ENCODE measurements at regions not wholly inside any gene's neighbourhood (a gene's known extent, or its start where the extent isn't known, plus 50 kb on each side); places are given as distances from the start of the nearest gene placed in this dataset.

DNA sequence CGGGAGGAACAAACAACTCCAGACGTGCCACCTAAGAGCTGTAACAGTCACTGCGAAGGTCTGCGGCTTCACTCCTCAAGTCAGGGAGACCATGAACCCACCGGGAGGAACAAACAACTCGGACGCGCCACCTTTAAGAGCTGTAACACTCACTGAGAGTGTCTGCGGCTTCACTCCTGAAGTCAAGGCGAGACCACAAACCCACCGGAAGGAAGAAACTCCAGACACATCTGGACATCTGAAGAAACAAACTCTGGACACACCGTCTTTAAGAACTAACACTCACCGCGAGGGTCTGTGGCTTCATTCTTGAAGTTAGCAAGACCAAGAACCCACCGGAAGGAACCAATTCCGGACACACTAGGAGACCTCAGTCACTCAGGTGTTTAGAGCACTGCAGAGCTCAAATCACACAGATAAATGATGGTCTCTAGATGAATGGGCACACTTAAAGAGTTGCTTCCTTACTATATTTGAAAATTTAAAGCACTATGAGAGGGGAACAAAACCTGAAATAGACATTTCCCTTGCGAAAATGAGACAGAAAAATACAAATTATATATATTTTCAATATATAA is 587.7 kb upstream of the ADGRL4 start:
- Mint-ChIP-seq H3K36me3 (no peaks in the 10 kb centered on the region), H3K27ac (no peak overlapping the region), H3K9me3 (peaks cover 0 to 13% (median 7%) of the 10 kb centered on the region in 5 donors), H3K4me3 (no peak overlapping the region), H3K27me3 (peaks cover 0 to 1% of the 10 kb centered on the region in 2 donors), H3K4me1 (no peaks in the 10 kb centered on the region)
- ChIA-PET CTCF (no interaction called here), POLR2A (no interaction called here)
- Histone ChIP-seq H3K4me1 (ENCODE audit: insufficient read depth, low read length) (no peaks in the 10 kb centered on the region), H3K27ac (ENCODE audit: low read depth, low read length) (no peak overlapping the region), H3K36me3 (ENCODE audit: insufficient read depth, low read length) (no peaks in the 10 kb centered on the region), H3K4me3 (ENCODE audit: low read length) (no peak overlapping the region), H3K9me3 (ENCODE audit: low read length) (no peaks in the 10 kb centered on the region), H3K27me3 (ENCODE audit: insufficient read depth, low read length, poor library complexity, severe bottlenecking) (no peaks in the 10 kb centered on the region)
- no peak for DNase-seq

DNA sequence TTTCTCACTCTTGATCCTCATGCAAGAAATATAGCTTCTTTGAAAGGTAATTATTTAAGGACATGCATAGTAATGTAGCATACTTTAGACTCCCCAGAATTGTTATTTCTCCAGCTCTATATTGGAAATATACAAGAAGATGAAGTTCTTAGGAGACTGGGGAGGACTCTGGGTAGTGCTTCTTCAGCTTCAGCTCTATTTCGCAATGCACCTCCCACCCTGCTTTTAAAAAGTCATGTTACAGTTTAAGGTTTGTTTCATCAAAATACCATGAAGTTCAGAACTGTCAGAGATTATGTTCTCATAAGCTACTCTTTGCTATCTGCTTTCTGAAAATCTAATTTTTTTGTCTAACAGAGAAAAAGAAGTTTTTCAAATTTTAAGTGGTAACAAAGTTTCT is 586.2 kb upstream of the ADGRL4 start:
- H3K27me3 ChIP-seq (ENCODE audit: insufficient read depth, low read length, poor library complexity, severe bottlenecking) = no peaks in the 10 kb centered on the region
- ChIA-PET CTCF (no interaction called here), POLR2A (no interaction called here)
- Mint-ChIP-seq H3K27ac (no peak overlapping the region), H3K4me1 (no peaks in the 10 kb centered on the region), H3K36me3 (no peaks in the 10 kb centered on the region), H3K27me3 (peaks cover 0 to 1% of the 10 kb centered on the region in 2 donors), H3K9me3 (peaks cover 0 to 13% (median 5%) of the 10 kb centered on the region in 5 donors), H3K4me3 (no peak overlapping the region)
- DNase-seq = no peak
- H3K4me3 ChIP-seq (ENCODE audit: low read length) = no peak overlapping the region
- H3K9me3 ChIP-seq (ENCODE audit: low read length) = no peaks in the 10 kb centered on the region
- H3K4me1 ChIP-seq (ENCODE audit: insufficient read depth, low read length) = no peaks in the 10 kb centered on the region
- H3K27ac ChIP-seq (ENCODE audit: low read depth, low read length) = no peak overlapping the region
- no peaks in the 10 kb centered on the region for H3K36me3 ChIP-seq (ENCODE audit: insufficient read depth, low read length)

DNA sequence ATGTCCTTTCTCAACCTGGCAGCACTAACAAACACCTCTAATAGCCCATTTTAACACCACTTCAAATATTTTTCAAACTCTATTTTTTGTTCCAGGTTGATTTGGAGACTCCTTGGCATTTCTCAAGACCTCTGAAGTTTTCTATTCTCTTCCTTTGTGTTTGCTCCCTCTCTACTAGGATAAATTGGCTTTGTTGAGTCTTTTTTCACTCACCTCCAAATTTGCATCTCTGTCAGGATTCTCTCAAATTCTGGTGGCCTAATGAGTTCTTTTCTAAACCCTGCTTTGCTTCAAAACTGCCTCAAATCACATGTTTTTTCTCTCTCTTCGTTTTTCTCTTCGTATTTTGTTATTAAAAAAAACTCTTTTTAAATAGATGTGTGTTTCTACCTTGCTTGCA is 582.2 kb upstream of the ADGRL4 start:
- Histone ChIP-seq H3K36me3 (ENCODE audit: insufficient read depth, low read length) (no peaks in the 10 kb centered on the region), H3K27ac (ENCODE audit: low read depth, low read length) (no peak overlapping the region), H3K9me3 (ENCODE audit: low read length) (no peaks in the 10 kb centered on the region), H3K4me3 (ENCODE audit: low read length) (no peak overlapping the region), H3K27me3 (ENCODE audit: insufficient read depth, low read length, poor library complexity, severe bottlenecking) (no peaks in the 10 kb centered on the region), H3K4me1 (ENCODE audit: insufficient read depth, low read length) (no peaks in the 10 kb centered on the region)
- Mint-ChIP-seq H3K4me1 (no peaks in the 10 kb centered on the region), H3K4me3 (no peak overlapping the region), H3K27me3 (no peaks in the 10 kb centered on the region), H3K36me3 (no peaks in the 10 kb centered on the region), H3K27ac (no peak overlapping the region), H3K9me3 (peaks cover 0 to 17% (median 6%) of the 10 kb centered on the region in 5 donors)
- no peak for DNase-seq
- ChIA-PET CTCF (no interaction called here), POLR2A (no interaction called here)

DNA sequence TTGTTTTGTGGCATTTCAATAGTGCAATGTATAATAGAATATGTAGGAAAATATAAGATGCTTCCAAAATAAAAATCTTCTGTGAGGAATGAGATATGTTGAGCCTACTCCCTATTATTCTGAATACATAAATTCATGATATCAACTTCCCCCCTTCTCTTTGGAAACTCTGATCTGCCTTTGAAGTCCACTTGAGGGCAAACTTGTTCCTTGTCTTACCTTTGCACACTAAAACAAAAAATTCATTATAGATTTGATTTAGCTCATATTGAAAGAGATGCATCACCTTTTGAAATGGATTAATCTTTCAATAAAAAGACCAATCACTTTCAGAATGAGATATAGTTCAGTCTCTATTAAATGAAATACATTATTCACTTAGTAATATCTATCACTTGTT is 580.7 kb upstream of the ADGRL4 start:
- POLR2A ChIA-PET = no interaction called here

DNA sequence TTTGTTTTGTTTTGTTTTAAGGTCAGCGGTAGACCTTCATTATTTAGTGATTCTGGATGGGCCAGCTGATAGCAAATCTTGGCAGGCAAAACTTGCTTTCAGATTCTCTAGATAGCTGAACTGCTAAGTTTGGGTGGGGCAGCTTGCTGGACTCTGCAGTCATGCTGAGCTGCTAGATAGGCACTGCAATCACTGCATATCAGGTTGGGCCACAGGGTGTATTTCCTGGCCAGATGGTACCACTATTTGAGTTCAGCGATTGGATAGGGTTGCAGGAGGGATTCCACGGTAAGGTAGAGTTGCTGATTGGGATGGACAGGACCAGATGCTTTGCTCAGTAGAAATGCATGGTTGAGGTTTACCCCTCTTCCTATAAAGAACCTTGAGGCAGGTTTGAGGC is 579.3 kb upstream of the ADGRL4 start:
- Histone ChIP-seq H3K9me3 (ENCODE audit: low read length) (no peaks in the 10 kb centered on the region), H3K27me3 (ENCODE audit: insufficient read depth, low read length, poor library complexity, severe bottlenecking) (no peaks in the 10 kb centered on the region), H3K36me3 (ENCODE audit: insufficient read depth, low read length) (no peaks in the 10 kb centered on the region), H3K4me1 (ENCODE audit: insufficient read depth, low read length) (no peaks in the 10 kb centered on the region), H3K4me3 (ENCODE audit: low read length) (no peak overlapping the region), H3K27ac (ENCODE audit: low read depth, low read length) (no peak overlapping the region)
- POLR2A ChIA-PET = no interaction called here
- Mint-ChIP-seq H3K27ac (no peak overlapping the region), H3K27me3 (no peaks in the 10 kb centered on the region), H3K9me3 (peaks cover 2 to 30% (median 16%) of the 10 kb centered on the region in 5 donors), H3K4me3 (no peak overlapping the region), H3K36me3 (no peaks in the 10 kb centered on the region), H3K4me1 (no peaks in the 10 kb centered on the region)
- CTCF ChIA-PET = no interaction called here
- DNase-seq = no peak

More for the DNA sequence above, 580.7 kb upstream of the ADGRL4 start:
- CTCF ChIA-PET = no interaction called here
- no peak overlapping the region for H3K4me3 Mint-ChIP-seq
- no peaks in the 10 kb centered on the region for H3K9me3 ChIP-seq (ENCODE audit: low read length)
- H3K9me3 Mint-ChIP-seq = peaks cover 4 to 23% (median 12%) of the 10 kb centered on the region in 5 donors
- no peak overlapping the region for H3K27ac ChIP-seq (ENCODE audit: low read depth, low read length)
- no peak overlapping the region for H3K4me3 ChIP-seq (ENCODE audit: low read length)
- no peaks in the 10 kb centered on the region for H3K27me3 Mint-ChIP-seq
- H3K36me3 Mint-ChIP-seq = no peaks in the 10 kb centered on the region
- H3K27ac Mint-ChIP-seq = no peak overlapping the region
- no peaks in the 10 kb centered on the region for H3K27me3 ChIP-seq (ENCODE audit: insufficient read depth, low read length, poor library complexity, severe bottlenecking)
- H3K4me1 Mint-ChIP-seq = no peaks in the 10 kb centered on the region
- H3K36me3 ChIP-seq (ENCODE audit: insufficient read depth, low read length) = no peaks in the 10 kb centered on the region
- H3K4me1 ChIP-seq (ENCODE audit: insufficient read depth, low read length) = no peaks in the 10 kb centered on the region
- DNase-seq = no peak

DNA sequence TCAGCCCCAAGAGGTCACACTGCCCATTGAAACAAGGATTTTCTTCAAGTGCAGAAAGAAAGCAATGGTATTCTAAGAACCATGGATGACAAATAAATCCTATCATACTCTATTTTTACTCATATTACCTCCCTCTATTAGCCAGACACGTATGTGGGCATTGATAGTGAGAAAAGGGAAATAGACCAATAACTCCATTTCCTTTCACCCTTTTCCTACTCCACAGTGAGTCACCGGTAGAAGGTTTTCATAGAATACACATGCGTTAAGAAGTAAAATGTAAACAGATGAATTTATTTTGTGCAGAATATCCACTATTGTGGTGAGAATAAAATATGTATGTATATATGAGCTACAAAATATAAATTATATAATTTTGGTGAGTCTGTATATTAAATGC is 568.9 kb upstream of the ADGRL4 start:
- H3K27me3 ChIP-seq (ENCODE audit: insufficient read depth, low read length, poor library complexity, severe bottlenecking) = no peaks in the 10 kb centered on the region
- no peak overlapping the region for H3K27ac ChIP-seq (ENCODE audit: low read depth, low read length)
- no peak overlapping the region for H3K4me3 ChIP-seq (ENCODE audit: low read length)
- Mint-ChIP-seq H3K27ac (no peak overlapping the region), H3K4me1 (no peaks in the 10 kb centered on the region), H3K4me3 (no peak overlapping the region), H3K9me3 (peaks cover 0 to 15% (median 0%) of the 10 kb centered on the region in 5 donors), H3K27me3 (no peaks in the 10 kb centered on the region), H3K36me3 (no peaks in the 10 kb centered on the region)
- no peaks in the 10 kb centered on the region for H3K4me1 ChIP-seq (ENCODE audit: insufficient read depth, low read length)
- no peaks in the 10 kb centered on the region for H3K36me3 ChIP-seq (ENCODE audit: insufficient read depth, low read length)
- ChIA-PET POLR2A (no interaction called here), CTCF (no interaction called here)
- no peaks in the 10 kb centered on the region for H3K9me3 ChIP-seq (ENCODE audit: low read length)
- no peak for DNase-seq

DNA sequence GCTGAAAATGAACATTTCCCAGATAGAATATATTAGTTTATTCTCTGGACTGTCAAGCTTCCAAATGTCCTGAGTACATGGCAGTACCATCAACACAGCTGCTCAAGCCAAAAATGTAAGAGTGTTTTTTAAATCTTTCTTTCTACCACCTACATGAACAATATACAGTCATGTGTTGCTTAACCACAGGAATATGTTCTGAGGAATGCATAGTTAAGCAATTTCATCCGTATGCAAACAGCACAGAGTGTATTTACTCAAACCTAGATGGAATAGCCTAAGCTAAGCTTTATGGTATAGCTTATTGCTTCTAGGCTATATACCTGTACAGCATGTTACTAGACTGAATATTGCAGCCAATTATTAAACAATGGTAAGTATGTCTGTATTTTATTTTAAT is 561.9 kb upstream of the ADGRL4 start:
- no peaks in the 10 kb centered on the region for H3K27me3 ChIP-seq (ENCODE audit: insufficient read depth, low read length, poor library complexity, severe bottlenecking)
- DNase-seq = no peak
- no peak overlapping the region for H3K4me3 ChIP-seq (ENCODE audit: low read length)
- Mint-ChIP-seq H3K27me3 (no peaks in the 10 kb centered on the region), H3K4me3 (no peak overlapping the region), H3K9me3 (peaks cover 0 to 14% (median 5%) of the 10 kb centered on the region in 5 donors), H3K27ac (no peak overlapping the region), H3K36me3 (no peaks in the 10 kb centered on the region), H3K4me1 (no peaks in the 10 kb centered on the region)
- no peaks in the 10 kb centered on the region for H3K36me3 ChIP-seq (ENCODE audit: insufficient read depth, low read length)
- no peaks in the 10 kb centered on the region for H3K4me1 ChIP-seq (ENCODE audit: insufficient read depth, low read length)
- no peak overlapping the region for H3K27ac ChIP-seq (ENCODE audit: low read depth, low read length)
- CTCF ChIA-PET = no interaction called here
- POLR2A ChIA-PET = no interaction called here
- H3K9me3 ChIP-seq (ENCODE audit: low read length) = no peaks in the 10 kb centered on the region

DNA sequence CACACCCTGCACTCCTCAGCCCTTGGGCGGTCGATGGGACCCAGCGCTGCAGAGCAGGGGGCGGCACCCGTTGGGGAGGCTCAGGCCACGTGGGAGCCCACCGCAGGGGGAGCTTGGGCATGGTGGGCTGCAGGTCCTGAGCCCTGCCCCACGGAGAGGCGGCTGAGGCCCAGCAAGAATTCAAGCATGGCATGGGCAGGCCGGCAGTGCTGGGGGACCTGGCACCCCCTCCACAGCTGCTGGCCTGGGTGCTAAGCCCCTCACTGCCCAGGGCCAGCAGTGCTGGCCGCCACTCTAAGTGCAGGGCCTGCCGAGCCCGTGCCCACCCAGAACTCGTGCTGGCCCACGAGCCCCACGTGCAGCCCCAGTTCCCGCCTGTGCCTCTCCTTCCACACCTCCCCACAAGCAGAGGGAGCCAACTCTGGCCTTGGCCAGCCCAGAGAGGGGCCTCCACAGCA is 555.0 kb upstream of the ADGRL4 start:
- Histone ChIP-seq H3K9me3 (ENCODE audit: low read length) (no peaks in the 10 kb centered on the region), H3K27ac (ENCODE audit: low read depth, low read length) (no peak overlapping the region), H3K36me3 (ENCODE audit: insufficient read depth, low read length) (no peaks in the 10 kb centered on the region), H3K27me3 (ENCODE audit: insufficient read depth, low read length, poor library complexity, severe bottlenecking) (no peaks in the 10 kb centered on the region), H3K4me1 (ENCODE audit: insufficient read depth, low read length) (no peaks in the 10 kb centered on the region), H3K4me3 (ENCODE audit: low read length) (no peak overlapping the region)
- Mint-ChIP-seq H3K4me3 (no peak overlapping the region), H3K4me1 (no peaks in the 10 kb centered on the region), H3K9me3 (peaks cover 4 to 25% (median 10%) of the 10 kb centered on the region in 5 donors), H3K36me3 (no peaks in the 10 kb centered on the region), H3K27ac (no peak overlapping the region), H3K27me3 (no peaks in the 10 kb centered on the region)
- ChIA-PET POLR2A (no interaction called here), CTCF (no interaction called here)
- no peak for DNase-seq

DNA sequence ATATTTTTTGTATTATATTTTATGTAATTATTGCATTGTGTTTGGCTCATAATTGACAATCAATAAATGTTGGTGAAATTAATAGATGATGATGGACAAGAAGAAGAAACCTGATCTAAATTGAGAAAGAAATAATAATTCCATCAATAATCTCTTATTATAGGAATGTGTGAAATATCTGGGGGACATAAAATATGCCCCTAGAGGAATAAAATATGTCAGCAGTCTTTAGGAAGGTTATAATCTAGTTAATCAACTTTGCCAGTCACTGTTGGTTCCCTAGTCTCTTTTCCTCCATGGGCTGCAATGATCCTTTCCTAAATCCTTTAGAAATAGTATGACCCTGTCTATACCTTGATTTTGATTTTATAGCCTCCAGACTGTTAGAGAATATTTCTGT is 549.7 kb upstream of the ADGRL4 start:
- H3K27ac Mint-ChIP-seq = no peak overlapping the region
- H3K36me3 ChIP-seq (ENCODE audit: insufficient read depth, low read length) = no peaks in the 10 kb centered on the region
- H3K27ac ChIP-seq (ENCODE audit: low read depth, low read length) = no peak overlapping the region
- POLR2A ChIA-PET = no interaction called here
- H3K27me3 Mint-ChIP-seq = no peaks in the 10 kb centered on the region
- no peak overlapping the region for H3K4me3 Mint-ChIP-seq
- H3K4me1 ChIP-seq (ENCODE audit: insufficient read depth, low read length) = no peaks in the 10 kb centered on the region
- H3K9me3 Mint-ChIP-seq = peaks cover 0 to 10% (median 4%) of the 10 kb centered on the region in 5 donors
- H3K9me3 ChIP-seq (ENCODE audit: low read length) = no peaks in the 10 kb centered on the region
- no peak overlapping the region for H3K4me3 ChIP-seq (ENCODE audit: low read length)
- no peaks in the 10 kb centered on the region for H3K4me1 Mint-ChIP-seq
- no peaks in the 10 kb centered on the region for H3K36me3 Mint-ChIP-seq
- no peaks in the 10 kb centered on the region for H3K27me3 ChIP-seq (ENCODE audit: insufficient read depth, low read length, poor library complexity, severe bottlenecking)
- CTCF ChIA-PET = no interaction called here
- no peak for DNase-seq
